ENCODE measurements at regions not wholly inside any gene's neighbourhood (a gene's known extent, or its start where the extent isn't known, plus 50 kb on each side); places are given as distances from the start of the nearest gene placed in this dataset.

DNA sequence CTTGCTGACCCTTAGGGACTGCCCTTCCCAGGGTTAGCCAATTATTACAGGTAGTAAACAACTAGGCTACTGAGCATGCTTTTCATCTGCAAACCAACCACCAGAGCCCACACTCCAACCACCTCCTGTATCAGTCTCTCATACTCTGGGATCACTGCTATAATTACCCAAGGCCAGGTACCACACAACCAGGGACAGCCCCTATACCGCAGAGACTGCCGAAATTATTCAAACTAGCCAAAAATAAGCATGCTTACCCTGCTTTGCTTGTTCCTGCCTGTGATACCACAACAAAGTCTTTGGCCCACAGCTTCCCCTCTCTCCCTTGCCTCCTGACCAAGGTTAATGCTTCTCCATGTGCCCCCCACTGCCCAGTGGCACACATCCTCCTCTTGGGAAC is 197.6 kb upstream of the SRRM4 start:
- Mint-ChIP-seq H3K36me3 (no peaks in the 10 kb centered on the region), H3K27ac (no peak overlapping the region)
- TF ChIP-seq ESRRA (CRISPR knock-in tag; IDR thresholded peaks at IDR 0.05; ENCODE audit: borderline replicate concordance) (no peak), ZNF317 (CRISPR knock-in tag; IDR thresholded peaks at IDR 0.05; ENCODE audit: borderline replicate concordance, low read depth) (no peak), FOXP4 (CRISPR knock-in tag; IDR thresholded peaks at IDR 0.05) (no peak), NFATC4 (CRISPR knock-in tag; IDR thresholded peaks at IDR 0.05) (no peak), ZNF512 (CRISPR knock-in tag; IDR thresholded peaks at IDR 0.05; ENCODE audit: borderline replicate concordance) (no peak), CREM (CRISPR knock-in tag; IDR thresholded peaks at IDR 0.05) (no peak), E2F1 (CRISPR knock-in tag; IDR thresholded peaks at IDR 0.05) (no peak), KAT7 (CRISPR knock-in tag; IDR thresholded peaks at IDR 0.05; ENCODE audit: borderline replicate concordance) (no peak), OVOL2 (CRISPR knock-in tag; IDR thresholded peaks at IDR 0.05; ENCODE audit: borderline replicate concordance) (no peak), JAZF1 (CRISPR knock-in tag; IDR thresholded peaks at IDR 0.05) (no peak), NR1H2 (CRISPR knock-in tag; IDR thresholded peaks at IDR 0.05) (no peak), RELA (CRISPR knock-in tag; IDR thresholded peaks at IDR 0.05; ENCODE audit: borderline replicate concordance) (no peak), ZNF232 (CRISPR knock-in tag; IDR thresholded peaks at IDR 0.05) (no peak), CBFB (CRISPR knock-in tag; IDR thresholded peaks at IDR 0.05; ENCODE audit: low read depth) (no peak), JUN (CRISPR knock-in tag; IDR thresholded peaks at IDR 0.05) (no peak)
- TF ChIP-seq, protein P1, sequence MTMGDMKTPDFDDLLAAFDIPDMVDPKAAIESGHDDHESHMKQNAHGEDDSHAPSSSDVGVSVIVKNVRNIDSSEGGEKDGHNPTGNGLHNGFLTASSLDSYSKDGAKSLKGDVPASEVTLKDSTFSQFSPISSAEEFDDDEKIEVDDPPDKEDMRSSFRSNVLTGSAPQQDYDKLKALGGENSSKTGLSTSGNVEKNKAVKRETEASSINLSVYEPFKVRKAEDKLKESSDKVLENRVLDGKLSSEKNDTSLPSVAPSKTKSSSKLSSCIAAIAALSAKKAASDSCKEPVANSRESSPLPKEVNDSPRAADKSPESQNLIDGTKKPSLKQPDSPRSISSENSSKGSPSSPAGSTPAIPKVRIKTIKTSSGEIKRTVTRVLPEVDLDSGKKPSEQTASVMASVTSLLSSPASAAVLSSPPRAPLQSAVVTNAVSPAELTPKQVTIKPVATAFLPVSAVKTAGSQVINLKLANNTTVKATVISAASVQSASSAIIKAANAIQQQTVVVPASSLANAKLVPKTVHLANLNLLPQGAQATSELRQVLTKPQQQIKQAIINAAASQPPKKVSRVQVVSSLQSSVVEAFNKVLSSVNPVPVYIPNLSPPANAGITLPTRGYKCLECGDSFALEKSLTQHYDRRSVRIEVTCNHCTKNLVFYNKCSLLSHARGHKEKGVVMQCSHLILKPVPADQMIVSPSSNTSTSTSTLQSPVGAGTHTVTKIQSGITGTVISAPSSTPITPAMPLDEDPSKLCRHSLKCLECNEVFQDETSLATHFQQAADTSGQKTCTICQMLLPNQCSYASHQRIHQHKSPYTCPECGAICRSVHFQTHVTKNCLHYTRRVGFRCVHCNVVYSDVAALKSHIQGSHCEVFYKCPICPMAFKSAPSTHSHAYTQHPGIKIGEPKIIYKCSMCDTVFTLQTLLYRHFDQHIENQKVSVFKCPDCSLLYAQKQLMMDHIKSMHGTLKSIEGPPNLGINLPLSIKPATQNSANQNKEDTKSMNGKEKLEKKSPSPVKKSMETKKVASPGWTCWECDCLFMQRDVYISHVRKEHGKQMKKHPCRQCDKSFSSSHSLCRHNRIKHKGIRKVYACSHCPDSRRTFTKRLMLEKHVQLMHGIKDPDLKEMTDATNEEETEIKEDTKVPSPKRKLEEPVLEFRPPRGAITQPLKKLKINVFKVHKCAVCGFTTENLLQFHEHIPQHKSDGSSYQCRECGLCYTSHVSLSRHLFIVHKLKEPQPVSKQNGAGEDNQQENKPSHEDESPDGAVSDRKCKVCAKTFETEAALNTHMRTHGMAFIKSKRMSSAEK (CRISPR knock-in tag; IDR thresholded peaks at IDR 0.05; ENCODE audit: borderline replicate concordance), result no peak
- TF ChIP-seq, protein P2, sequence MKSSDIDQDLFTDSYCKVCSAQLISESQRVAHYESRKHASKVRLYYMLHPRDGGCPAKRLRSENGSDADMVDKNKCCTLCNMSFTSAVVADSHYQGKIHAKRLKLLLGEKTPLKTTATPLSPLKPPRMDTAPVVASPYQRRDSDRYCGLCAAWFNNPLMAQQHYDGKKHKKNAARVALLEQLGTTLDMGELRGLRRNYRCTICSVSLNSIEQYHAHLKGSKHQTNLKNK (CRISPR knock-in tag; IDR thresholded peaks at IDR 0.05), result no peak
- TF ChIP-seq, protein P3, sequence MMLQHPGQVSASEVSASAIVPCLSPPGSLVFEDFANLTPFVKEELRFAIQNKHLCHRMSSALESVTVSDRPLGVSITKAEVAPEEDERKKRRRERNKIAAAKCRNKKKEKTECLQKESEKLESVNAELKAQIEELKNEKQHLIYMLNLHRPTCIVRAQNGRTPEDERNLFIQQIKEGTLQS (CRISPR knock-in tag; conservative IDR thresholded peaks at IDR 0.05), result no peak
- TF ChIP-seq, protein P4, sequence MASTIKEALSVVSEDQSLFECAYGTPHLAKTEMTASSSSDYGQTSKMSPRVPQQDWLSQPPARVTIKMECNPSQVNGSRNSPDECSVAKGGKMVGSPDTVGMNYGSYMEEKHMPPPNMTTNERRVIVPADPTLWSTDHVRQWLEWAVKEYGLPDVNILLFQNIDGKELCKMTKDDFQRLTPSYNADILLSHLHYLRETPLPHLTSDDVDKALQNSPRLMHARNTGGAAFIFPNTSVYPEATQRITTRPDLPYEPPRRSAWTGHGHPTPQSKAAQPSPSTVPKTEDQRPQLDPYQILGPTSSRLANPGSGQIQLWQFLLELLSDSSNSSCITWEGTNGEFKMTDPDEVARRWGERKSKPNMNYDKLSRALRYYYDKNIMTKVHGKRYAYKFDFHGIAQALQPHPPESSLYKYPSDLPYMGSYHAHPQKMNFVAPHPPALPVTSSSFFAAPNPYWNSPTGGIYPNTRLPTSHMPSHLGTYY (CRISPR knock-in tag; IDR thresholded peaks at IDR 0.05), result no peak

More for the DNA sequence above, 197.6 kb upstream of the SRRM4 start:
- Mint-ChIP-seq H3K4me1 (peaks cover 16% of the 10 kb centered on the region), H3K9me3 (0 out of 2 replicates have a peak, but pooled peaks cover 3% of the 10 kb centered on the region), H3K27me3 (ENCODE audit: low read depth) (no peaks in the 10 kb centered on the region; the same call in 1 of the 2 replicates), H3K4me3 (no peak overlapping the region)
- POLR2A ChIA-PET, result no interaction called here
- ATAC-seq (no peak), DNase-seq (ENCODE audit: low spot score) (no peak)
- CTCF ChIA-PET, result no interaction called here
